ENCODE measurements at regions not wholly inside any gene's neighbourhood (a gene's known extent, or its start where the extent isn't known, plus 50 kb on each side); places are given as distances from the start of the nearest gene placed in this dataset.

DNA sequence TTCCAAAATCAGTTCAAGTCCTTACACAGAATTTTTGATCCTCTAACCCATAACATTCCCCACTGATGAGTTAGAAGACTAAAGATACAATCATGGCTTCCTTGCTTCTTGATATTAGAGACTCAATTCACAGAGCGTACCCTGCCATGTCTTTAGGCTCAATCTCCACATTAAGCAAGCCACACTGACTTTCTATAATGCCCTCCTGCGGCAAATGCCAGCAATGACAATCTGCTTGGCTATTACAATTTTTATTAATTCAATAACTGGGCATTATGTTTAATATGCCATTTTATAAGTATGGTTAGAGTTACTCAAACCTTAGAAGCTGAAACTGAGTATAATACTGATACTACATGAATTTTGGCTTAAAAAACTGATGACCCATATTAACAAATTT is 479.7 kb upstream of the NR2F2 start:
- CTCF ChIA-PET (ENCODE audit: partially characterized antibody) = interaction anchor here (0.6 to 1.2 kb wide), 2 partner anchors 59 to 591 kb away, joined by 4 to 6 read pairs; no protein-coding TSS in a partner anchor
- H4K5ac ChIP-seq (ENCODE audit: insufficient read length, low read depth, low read length) = no peak overlapping the region
- no peaks in the 10 kb centered on the region for H3K79me1 ChIP-seq (ENCODE audit: low read depth, low read length)
- no peak for FAIRE-seq
- no peak overlapping the region for H3K14ac ChIP-seq (ENCODE audit: insufficient read length)
- POLR2A ChIA-PET (ENCODE audit: partially characterized antibody) = no interaction called here
- H4K91ac ChIP-seq (replicated peaks; ENCODE audit: insufficient read length, low read length) = no peak overlapping the region
- H3K9ac ChIP-seq (replicated peaks in 1 of 4; ENCODE audit: extremely low read depth in 1 of 4, low read depth in 3 of 4, low read length in 3 of 4) = no peak overlapping the region
- WGBS, 2 experiments (ENCODE audit: extremely low coverage in 1 of 2, insufficient coverage in 1 of 2, insufficient read length in 1 of 2, insufficient replicate concordance in 2 of 2, low coverage in 1 of 2, low lambda C conversion rate in 2 of 2, missing lambda C conversion rate in 1 of 2) = 93% methylated on average over 2 of the region's 2 CpGs; no CpG with 5 or more reads in 1 of the 2 experiments
- no peak overlapping the region for H2BK20ac ChIP-seq (ENCODE audit: low read length)
- no peak overlapping the region for H3K4me3 ChIP-seq (ENCODE audit: extremely low read depth in 1 of 4, insufficient read depth in 2 of 4, low read depth in 3 of 4, low read length in 4 of 4)
- no peak for DNase-seq (ENCODE audit: low read depth in 1 of 2, low spot score in 2 of 2)
- H3K4me2 ChIP-seq (ENCODE audit: insufficient read depth in 1 of 2, low read depth in 2 of 2, low read length in 2 of 2) = no peak overlapping the region
- H4K8ac ChIP-seq (ENCODE audit: extremely low read depth, insufficient read depth, low read length) = no peak overlapping the region
- no peak overlapping the region for H3K18ac ChIP-seq (ENCODE audit: extremely low read depth, low read length)
- TF ChIP-seq KDM4A (IDR thresholded peaks at IDR 0.05; ENCODE audit: low read depth, low read length, severe bottlenecking) = no peak
- TF ChIP-seq FOSL1 (IDR thresholded peaks at IDR 0.05; ENCODE audit: insufficient read depth, low read depth, low read length) = no peak
- no peak for TF ChIP-seq CBX8 (IDR thresholded peaks at IDR 0.05; ENCODE audit: borderline replicate concordance, low read depth, low read length)
- TF ChIP-seq JUND (IDR thresholded peaks at IDR 0.05; ENCODE audit: low read length) = no peak
- peak in 1 of 2 experiments; percentile 31; a peak in 2 of 4 replicates for TF ChIP-seq RAD21 (IDR thresholded peaks at IDR 0.05 in 1 of 2, conservative IDR thresholded peaks at IDR 0.05 in 1 of 2; ENCODE audit: low read depth in 2 of 2, low read length in 2 of 2)
- no peak for TF ChIP-seq TEAD4 (IDR thresholded peaks at IDR 0.05; ENCODE audit: low read depth, low read length)
- no peaks in the 10 kb centered on the region for H4K20me1 ChIP-seq (replicated peaks in 1 of 2; ENCODE audit: control insufficient read depth in 1 of 2, insufficient read depth in 2 of 2, low read length in 2 of 2)
- no peak overlapping the region for H3K27ac ChIP-seq (ENCODE audit: low read depth, low read length)
- no peak overlapping the region for H2AK5ac ChIP-seq (ENCODE audit: low read depth, low read length)
- H2BK12ac ChIP-seq (ENCODE audit: low read depth, low read length) = no peak overlapping the region
- H2BK120ac ChIP-seq (replicated peaks; ENCODE audit: low read depth, low read length) = no peak overlapping the region
- no peak overlapping the region for H2BK15ac ChIP-seq (ENCODE audit: low read length)
- no peaks in the 10 kb centered on the region for H3K23me2 ChIP-seq (ENCODE audit: low read depth, low read length)
- no peak overlapping the region for H2AFZ ChIP-seq (ENCODE audit: low read length)
- no peaks in the 10 kb centered on the region for H3K4me1 ChIP-seq (replicated peaks in 1 of 4; ENCODE audit: control insufficient read depth in 3 of 4, insufficient read depth in 4 of 4, low read length in 3 of 4)
- H3K27me3 ChIP-seq (replicated peaks in 1 of 4; ENCODE audit: control insufficient read depth in 3 of 4, extremely low read depth in 1 of 4, insufficient read depth in 3 of 4, low read length in 3 of 4) = no peaks in the 10 kb centered on the region
- no peaks in the 10 kb centered on the region for H3K36me3 ChIP-seq (ENCODE audit: control insufficient read depth in 2 of 4, insufficient read depth in 4 of 4, low read length in 3 of 4)
- no peak overlapping the region for H2BK5ac ChIP-seq (ENCODE audit: low read depth, low read length)
- no peaks in the 10 kb centered on the region for H3K9me3 ChIP-seq (ENCODE audit: insufficient read depth in 2 of 2, low read depth in 1 of 2, low read length in 1 of 2)
- H3K4ac ChIP-seq (replicated peaks; ENCODE audit: insufficient read length, low read depth, low read length) = no peak overlapping the region
- no peaks in the 10 kb centered on the region for H3K79me2 ChIP-seq (ENCODE audit: control insufficient read depth in 1 of 2, insufficient read depth in 2 of 2, low read length in 2 of 2)
- H3K23ac ChIP-seq (ENCODE audit: insufficient read length) = no peak overlapping the region
- H3K56ac ChIP-seq (replicated peaks; ENCODE audit: insufficient read length, low read depth, low read length) = no peak overlapping the region

All from H1 (cell line).